GM12878 (cell line): ENCODE measurements at regions not wholly inside any gene's neighbourhood (a gene's known extent, or its start where the extent isn't known, plus 50 kb on each side); places are given as distances from the start of the nearest gene placed in this dataset.

ENCODE experiments used
- EZH2 ChIP-seq: IDR thresholded peaks from 2 replicates; pipeline ENCODE4 v1.6.1; 2012; ENCODE audit warnings: low read depth, mild to moderate bottlenecking, control low read depth, inconsistent platforms, low read length, borderline replicate concordance; ENCODE audit not compliant: control insufficient read depth
- MTA2 ChIP-seq: fragments of 450-650 bp; IDR thresholded peaks from 2 replicates; pipeline ENCODE4 v1.6.1; 2016; ENCODE audit warnings: low read depth, mild to moderate bottlenecking, moderate library complexity
- NR2C2 ChIP-seq: IDR thresholded peaks from 2 replicates; pipeline ENCODE4 v1.6.1; 2011; ENCODE audit warnings: borderline replicate concordance, low read depth; ENCODE audit not compliant: control insufficient read depth, insufficient read length
- RELA ChIP-seq: fragments of 450-650 bp; IDR thresholded peaks from 2 replicates; pipeline ENCODE4 v1.8.0; 2014; ENCODE audit warnings: borderline replicate concordance; ENCODE audit not compliant: partially characterized antibody

DNA sequence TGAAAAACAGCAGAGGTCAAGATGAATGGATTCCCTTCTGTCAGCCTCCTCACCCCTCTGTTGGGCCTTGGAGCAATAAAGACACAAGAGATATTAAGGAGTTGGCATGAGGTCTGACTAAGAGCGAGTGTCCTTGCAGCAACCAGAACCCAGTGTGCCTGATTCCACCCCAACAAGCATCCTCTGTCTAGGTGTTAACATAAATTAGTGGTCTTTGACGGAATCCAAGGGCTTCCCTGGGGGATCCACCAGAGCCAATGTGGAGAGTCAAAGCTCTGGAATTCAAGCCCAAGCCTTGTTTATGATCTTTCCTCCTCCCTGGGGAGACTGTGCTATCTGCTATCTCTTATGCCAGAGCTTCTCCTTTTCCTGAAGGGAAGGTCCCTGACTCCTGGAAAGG lies 128.1 kb upstream of the SMIM23 start:
- no peak for TF ChIP-seq EZH2
- no peak for TF ChIP-seq MTA2
- TF ChIP-seq RELA: no peak
- TF ChIP-seq NR2C2: no peak
